ENCODE measurements at regions not wholly inside any gene's neighbourhood (a gene's known extent, or its start where the extent isn't known, plus 50 kb on each side); places are given as distances from the start of the nearest gene placed in this dataset.

DNA sequence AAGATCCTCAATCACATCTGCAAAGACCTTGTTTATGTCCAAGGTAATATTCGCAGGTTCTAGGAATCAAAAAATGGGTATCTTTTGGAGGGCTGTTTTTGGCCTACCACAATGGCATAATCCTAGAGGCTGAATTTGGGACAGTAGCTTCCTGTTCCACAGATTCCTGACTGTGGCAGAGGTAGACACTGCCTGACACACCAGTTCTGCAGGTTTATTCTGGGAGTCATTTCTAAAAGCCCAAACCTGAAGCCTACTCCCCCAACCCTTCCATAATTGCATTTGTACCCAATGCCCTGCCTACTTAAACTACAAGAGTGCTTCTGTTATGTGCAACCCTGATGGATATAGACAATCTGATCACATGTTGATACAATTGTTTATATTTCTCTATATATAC lies 378.9 kb downstream of the PCNX1 start:
- no peak overlapping the region for H3K4me3 ChIP-seq (replicated peaks; ENCODE audit: insufficient read depth, low read length)
- no peak for DNase-seq (ENCODE audit: low read depth in 1 of 2, low spot score in 1 of 2)
- TF ChIP-seq SPI1 (IDR thresholded peaks at IDR 0.05; ENCODE audit: borderline replicate concordance, low read depth), result no peak
- no peak for TF ChIP-seq POLR2AphosphoS5 (IDR thresholded peaks at IDR 0.05; ENCODE audit: low read depth)
- TF ChIP-seq, protein P1, sequence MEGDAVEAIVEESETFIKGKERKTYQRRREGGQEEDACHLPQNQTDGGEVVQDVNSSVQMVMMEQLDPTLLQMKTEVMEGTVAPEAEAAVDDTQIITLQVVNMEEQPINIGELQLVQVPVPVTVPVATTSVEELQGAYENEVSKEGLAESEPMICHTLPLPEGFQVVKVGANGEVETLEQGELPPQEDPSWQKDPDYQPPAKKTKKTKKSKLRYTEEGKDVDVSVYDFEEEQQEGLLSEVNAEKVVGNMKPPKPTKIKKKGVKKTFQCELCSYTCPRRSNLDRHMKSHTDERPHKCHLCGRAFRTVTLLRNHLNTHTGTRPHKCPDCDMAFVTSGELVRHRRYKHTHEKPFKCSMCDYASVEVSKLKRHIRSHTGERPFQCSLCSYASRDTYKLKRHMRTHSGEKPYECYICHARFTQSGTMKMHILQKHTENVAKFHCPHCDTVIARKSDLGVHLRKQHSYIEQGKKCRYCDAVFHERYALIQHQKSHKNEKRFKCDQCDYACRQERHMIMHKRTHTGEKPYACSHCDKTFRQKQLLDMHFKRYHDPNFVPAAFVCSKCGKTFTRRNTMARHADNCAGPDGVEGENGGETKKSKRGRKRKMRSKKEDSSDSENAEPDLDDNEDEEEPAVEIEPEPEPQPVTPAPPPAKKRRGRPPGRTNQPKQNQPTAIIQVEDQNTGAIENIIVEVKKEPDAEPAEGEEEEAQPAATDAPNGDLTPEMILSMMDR (IDR thresholded peaks at IDR 0.05; ENCODE audit: insufficient read depth, low read length), result no peak
- TF ChIP-seq GABPA (IDR thresholded peaks at IDR 0.05; ENCODE audit: low read depth), result no peak
- TF ChIP-seq, protein P2, sequence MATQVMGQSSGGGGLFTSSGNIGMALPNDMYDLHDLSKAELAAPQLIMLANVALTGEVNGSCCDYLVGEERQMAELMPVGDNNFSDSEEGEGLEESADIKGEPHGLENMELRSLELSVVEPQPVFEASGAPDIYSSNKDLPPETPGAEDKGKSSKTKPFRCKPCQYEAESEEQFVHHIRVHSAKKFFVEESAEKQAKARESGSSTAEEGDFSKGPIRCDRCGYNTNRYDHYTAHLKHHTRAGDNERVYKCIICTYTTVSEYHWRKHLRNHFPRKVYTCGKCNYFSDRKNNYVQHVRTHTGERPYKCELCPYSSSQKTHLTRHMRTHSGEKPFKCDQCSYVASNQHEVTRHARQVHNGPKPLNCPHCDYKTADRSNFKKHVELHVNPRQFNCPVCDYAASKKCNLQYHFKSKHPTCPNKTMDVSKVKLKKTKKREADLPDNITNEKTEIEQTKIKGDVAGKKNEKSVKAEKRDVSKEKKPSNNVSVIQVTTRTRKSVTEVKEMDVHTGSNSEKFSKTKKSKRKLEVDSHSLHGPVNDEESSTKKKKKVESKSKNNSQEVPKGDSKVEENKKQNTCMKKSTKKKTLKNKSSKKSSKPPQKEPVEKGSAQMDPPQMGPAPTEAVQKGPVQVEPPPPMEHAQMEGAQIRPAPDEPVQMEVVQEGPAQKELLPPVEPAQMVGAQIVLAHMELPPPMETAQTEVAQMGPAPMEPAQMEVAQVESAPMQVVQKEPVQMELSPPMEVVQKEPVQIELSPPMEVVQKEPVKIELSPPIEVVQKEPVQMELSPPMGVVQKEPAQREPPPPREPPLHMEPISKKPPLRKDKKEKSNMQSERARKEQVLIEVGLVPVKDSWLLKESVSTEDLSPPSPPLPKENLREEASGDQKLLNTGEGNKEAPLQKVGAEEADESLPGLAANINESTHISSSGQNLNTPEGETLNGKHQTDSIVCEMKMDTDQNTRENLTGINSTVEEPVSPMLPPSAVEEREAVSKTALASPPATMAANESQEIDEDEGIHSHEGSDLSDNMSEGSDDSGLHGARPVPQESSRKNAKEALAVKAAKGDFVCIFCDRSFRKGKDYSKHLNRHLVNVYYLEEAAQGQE (IDR thresholded peaks at IDR 0.05; ENCODE audit: insufficient replicate concordance, low read depth), result no peak
- no peak overlapping the region for H3K27ac ChIP-seq (replicated peaks)
- no peaks in the 10 kb centered on the region for H3K27me3 ChIP-seq (ENCODE audit: insufficient read depth, poor library complexity, severe bottlenecking)

GRCh38 chr14:71287567-71287966 lies 380.3 kb downstream of the PCNX1 start:
- DNase-seq (ENCODE audit: low read depth in 1 of 2, low spot score in 1 of 2), result no peak
- no peaks in the 10 kb centered on the region for H3K27me3 ChIP-seq (ENCODE audit: insufficient read depth, poor library complexity, severe bottlenecking)
- H3K27ac ChIP-seq (replicated peaks), result no peak overlapping the region
- TF ChIP-seq, protein P1 (IDR thresholded peaks at IDR 0.05; ENCODE audit: insufficient read depth, low read length), result no peak
- TF ChIP-seq SPI1 (IDR thresholded peaks at IDR 0.05; ENCODE audit: borderline replicate concordance, low read depth) (no peak), POLR2AphosphoS5 (IDR thresholded peaks at IDR 0.05; ENCODE audit: low read depth) (no peak), GABPA (IDR thresholded peaks at IDR 0.05; ENCODE audit: low read depth) (no peak)
- H3K4me3 ChIP-seq (replicated peaks; ENCODE audit: insufficient read depth, low read length), result no peak overlapping the region

DNA sequence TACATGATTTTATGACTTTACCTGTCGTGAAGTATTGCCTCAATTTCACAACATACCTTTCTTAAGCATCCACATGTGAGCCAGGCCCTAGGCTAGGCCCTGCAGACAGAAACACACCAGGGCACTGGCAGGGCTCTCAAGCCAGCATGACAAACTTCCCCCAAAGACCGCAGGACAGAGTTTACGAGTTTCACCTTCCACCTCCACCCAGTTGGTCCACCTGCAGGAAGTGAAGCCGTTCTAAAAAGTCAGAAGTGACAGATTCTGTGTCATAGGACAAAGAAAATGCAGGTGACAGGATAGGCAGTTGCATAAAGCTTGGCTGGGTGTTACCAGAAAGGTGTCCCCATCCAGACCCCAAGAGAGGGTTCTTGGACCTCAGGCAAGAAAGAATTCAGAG lies 382.3 kb downstream of the PCNX1 start:
- H3K27ac ChIP-seq (replicated peaks), result no peak overlapping the region
- no peaks in the 10 kb centered on the region for H3K27me3 ChIP-seq (ENCODE audit: insufficient read depth, poor library complexity, severe bottlenecking)
- no peak for DNase-seq (ENCODE audit: low read depth in 1 of 2, low spot score in 1 of 2)
- no peak overlapping the region for H3K4me3 ChIP-seq (replicated peaks; ENCODE audit: insufficient read depth, low read length)
- TF ChIP-seq, protein P1 (IDR thresholded peaks at IDR 0.05; ENCODE audit: insufficient read depth, low read length), result no peak
- TF ChIP-seq, protein P2 (IDR thresholded peaks at IDR 0.05; ENCODE audit: insufficient replicate concordance, low read depth), result no peak
- TF ChIP-seq GABPA (IDR thresholded peaks at IDR 0.05; ENCODE audit: low read depth), result no peak

- Histone ChIP-seq H3K4me3 (replicated peaks; ENCODE audit: insufficient read depth, low read length) (no peak overlapping the region), H3K27me3 (ENCODE audit: insufficient read depth, poor library complexity, severe bottlenecking) (no peaks in the 10 kb centered on the region), H3K27ac (replicated peaks) (no peak overlapping the region)
- DNase-seq (ENCODE audit: low read depth in 1 of 2, low spot score in 1 of 2), result no peak
- TF ChIP-seq, protein P1 (IDR thresholded peaks at IDR 0.05; ENCODE audit: insufficient read depth, low read length), result no peak
- TF ChIP-seq GABPA (IDR thresholded peaks at IDR 0.05; ENCODE audit: low read depth), result no peak
- TF ChIP-seq, protein P2 (IDR thresholded peaks at IDR 0.05; ENCODE audit: insufficient replicate concordance, low read depth), result no peak
- TF ChIP-seq SPI1 (IDR thresholded peaks at IDR 0.05; ENCODE audit: borderline replicate concordance, low read depth), result no peak
- no peak for TF ChIP-seq POLR2AphosphoS5 (IDR thresholded peaks at IDR 0.05; ENCODE audit: low read depth)
These were observed 383.0 kb downstream of the PCNX1 start for GRCh38 chr14:71290301-71290700.
